Lower leg skin (tissue), 3 donors: ENCODE measurements at regions not wholly inside any gene's neighbourhood (a gene's known extent, or its start where the extent isn't known, plus 50 kb on each side); places are given as distances from the start of the nearest gene placed in this dataset.

ENCODE experiments used
- CTCF ChIP-seq, 3 donors: fragments of 450-650 bp; IDR thresholded peaks; one replicate each; pipeline ENCODE4 v1.5.1; 2016; ENCODE audit warnings: antibody characterized with exemption in 3 of 3, mild to moderate bottlenecking in 3 of 3, moderate library complexity in 2 of 3
- POLR2A ChIP-seq, 2 donors: fragments of 450-650 bp; IDR thresholded peaks; one replicate each; pipeline ENCODE4 v1.6.1; 2016 to 2017; ENCODE audit warnings: antibody characterized with exemption in 2 of 2, mild to moderate bottlenecking in 1 of 2, moderate library complexity in 1 of 2

DNA sequence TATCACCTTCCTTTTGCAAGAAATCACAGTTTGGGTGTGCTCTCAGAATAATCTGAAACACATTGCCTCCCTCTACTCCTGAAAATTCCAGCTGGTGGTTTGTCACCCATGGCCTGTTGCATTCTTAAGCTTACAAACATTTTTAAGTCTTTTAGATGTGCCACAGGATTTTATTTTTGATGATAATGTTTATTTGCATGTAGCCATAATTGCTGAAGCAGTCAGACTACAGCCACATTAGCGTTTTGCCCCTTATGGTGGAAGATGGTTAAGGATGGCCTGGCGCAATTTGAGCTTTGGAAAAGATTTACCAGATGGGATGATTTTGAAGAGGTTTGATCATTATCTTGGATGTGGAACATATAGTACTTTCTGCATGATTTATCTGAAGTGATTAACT, 439.5 kb downstream of the MEIS1 start:
- TF ChIP-seq CTCF (IDR thresholded peaks at IDR 0.05) (no peak), POLR2A (IDR thresholded peaks at IDR 0.05) (no peak)
